ENCODE measurements at regions not wholly inside any gene's neighbourhood (a gene's known extent, or its start where the extent isn't known, plus 50 kb on each side); places are given as distances from the start of the nearest gene placed in this dataset.

DNA sequence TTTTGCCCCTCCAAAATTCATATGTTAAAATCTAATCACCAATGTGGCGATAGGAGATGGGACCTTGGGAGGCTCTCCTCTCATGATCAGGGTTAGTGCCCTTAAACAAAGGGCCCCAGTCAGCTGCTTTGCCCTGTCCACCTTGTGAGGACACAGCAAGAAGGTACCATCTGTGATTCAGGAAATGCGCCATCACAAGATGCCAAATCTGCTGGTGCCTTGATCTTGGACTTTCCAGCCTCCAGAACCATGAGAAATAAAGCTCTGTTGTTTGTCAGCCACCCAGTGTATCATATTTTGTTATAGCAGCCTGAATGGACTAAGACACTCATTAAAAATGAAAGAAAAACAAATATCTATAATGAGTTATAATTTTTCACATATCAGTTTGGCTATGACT, 63.0 kb upstream of the NKD1 start:
- Histone ChIP-seq H4K20me1 (ENCODE audit: control insufficient read depth, insufficient read depth) (no peaks in the 10 kb centered on the region), H3K9me3 (replicated peaks; ENCODE audit: control insufficient read depth, insufficient read depth, low read length) (no peaks in the 10 kb centered on the region; the same call in 2 of the 3 replicates), H3K36me3 (ENCODE audit: control insufficient read depth in 2 of 2, insufficient read depth in 2 of 2, low read length in 1 of 2) (no peaks in the 10 kb centered on the region), H3K27ac (ENCODE audit: control insufficient read depth, insufficient read depth) (no peak overlapping the region), H3K79me2 (ENCODE audit: control insufficient read depth, insufficient read depth, low read length) (no peaks in the 10 kb centered on the region), H3K4me1 (ENCODE audit: control insufficient read depth, insufficient read depth, low read length) (no peaks in the 10 kb centered on the region), H3K27me3 (replicated peaks in 1 of 2; ENCODE audit: control insufficient read depth in 2 of 2, insufficient read depth in 2 of 2, low read length in 1 of 2) (no peaks in the 10 kb centered on the region; a peak in 1 of 4 replicates), H3K9ac (ENCODE audit: control insufficient read depth, insufficient read depth, low read length) (no peak overlapping the region), H3K4me3 (no peak overlapping the region), H2AFZ (ENCODE audit: control insufficient read depth, low read depth, low read length) (no peak overlapping the region), H3K4me2 (ENCODE audit: control insufficient read depth, insufficient read depth) (no peak overlapping the region)
- POLR2A ChIA-PET: interaction anchor here (0.6 kb wide), 1 partner anchor 19 kb away, joined by 10 read pairs; no protein-coding TSS in a partner anchor
- no TSS peak for BruUV-seq (replicated peaks)
- CTCF ChIA-PET: no interaction called here
- 62% methylated on average over 2 of the region's 2 CpGs for WGBS (ENCODE audit: insufficient coverage, insufficient replicate concordance, low lambda C conversion rate, missing lambda C conversion rate)
- TF ChIP-seq SMARCA5 (IDR thresholded peaks at IDR 0.05) (no peak), SIX5 (IDR thresholded peaks at IDR 0.05; ENCODE audit: low read depth, low read length, severe bottlenecking) (no peak), KLF5 (IDR thresholded peaks at IDR 0.05; ENCODE audit: partially characterized antibody) (no peak), GATAD2B (conservative IDR thresholded peaks at IDR 0.05; ENCODE audit: low read depth) (no peak), HDGF (IDR thresholded peaks at IDR 0.05) (no peak), TCF7 (IDR thresholded peaks at IDR 0.05; ENCODE audit: borderline replicate concordance) (no peak)
- DNase-seq (ENCODE audit: low read depth, low spot score) (no peak), ATAC-seq (no peak), FAIRE-seq (no peak)
- SMC1A ChIA-PET (ENCODE audit: uncharacterized antibody, unreplicated experiment): no interaction called here
- RAD21 ChIA-PET (ENCODE audit: unreplicated experiment): no interaction called here
- intact Hi-C loops (cut with micrococcal nuclease; ENCODE audit: unreplicated experiment) (no loop called here), in situ Hi-C loops (cut with MboI) (no loop called here)

DNA sequence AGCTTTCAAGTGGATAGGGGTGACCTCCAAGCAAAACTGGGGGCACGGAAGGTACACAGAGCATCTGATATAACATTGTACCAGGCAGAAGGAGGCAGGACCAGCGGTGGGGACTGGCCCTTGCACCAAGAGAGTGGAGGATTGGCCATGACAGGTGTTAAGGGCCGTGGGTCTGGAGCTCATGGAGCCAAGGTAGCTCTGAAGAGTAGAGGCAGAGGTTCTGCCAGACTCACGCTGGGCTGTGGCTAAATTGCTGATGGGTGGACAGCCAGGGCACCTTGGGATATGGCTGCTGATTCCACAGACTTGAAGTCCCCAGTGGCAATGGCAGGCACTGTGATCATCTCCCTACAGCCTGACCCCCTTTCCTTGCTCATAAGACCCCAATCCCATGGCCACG, 65.9 kb upstream of the NKD1 start:
- no peaks in the 10 kb centered on the region for H4K20me1 ChIP-seq (ENCODE audit: control insufficient read depth, insufficient read depth)
- FAIRE-seq (no peak), DNase-seq (ENCODE audit: low read depth, low spot score) (no peak), ATAC-seq (no peak)
- 24% methylated on average over 5 of the region's 5 CpGs for WGBS (ENCODE audit: insufficient coverage, insufficient replicate concordance, low lambda C conversion rate, missing lambda C conversion rate)
- H3K36me3 ChIP-seq (ENCODE audit: control insufficient read depth in 2 of 2, insufficient read depth in 2 of 2, low read length in 1 of 2): no peaks in the 10 kb centered on the region
- no peak overlapping the region for H3K27ac ChIP-seq (ENCODE audit: control insufficient read depth, insufficient read depth)
- H2AFZ ChIP-seq (ENCODE audit: control insufficient read depth, low read depth, low read length): no peak overlapping the region
- SMC1A ChIA-PET (ENCODE audit: uncharacterized antibody, unreplicated experiment): interaction anchor here (1.5 kb wide), 1 partner anchor 186 kb away, joined by 3 read pairs; no protein-coding TSS in a partner anchor
- H3K79me2 ChIP-seq (ENCODE audit: control insufficient read depth, insufficient read depth, low read length): no peaks in the 10 kb centered on the region
- in situ Hi-C loops (cut with MboI): no loop called here
- H3K9ac ChIP-seq (ENCODE audit: control insufficient read depth, insufficient read depth, low read length): no peak overlapping the region
- RAD21 ChIA-PET (ENCODE audit: unreplicated experiment): interaction anchor here (0.6 to 0.9 kb wide), 3 partner anchors 127 to 1282 kb away, joined by 3 to 4 read pairs (median 3); no protein-coding TSS in a partner anchor
- no peaks in the 10 kb centered on the region; the same call in 2 of the 3 replicates for H3K9me3 ChIP-seq (replicated peaks; ENCODE audit: control insufficient read depth, insufficient read depth, low read length)
- H3K4me2 ChIP-seq (ENCODE audit: control insufficient read depth, insufficient read depth): no peak overlapping the region
- TF ChIP-seq IRF4 (IDR thresholded peaks at IDR 0.05; ENCODE audit: low read depth, low read length): no peak
- TF ChIP-seq BCL11A (IDR thresholded peaks at IDR 0.05; ENCODE audit: low read depth, low read length): no peak
- no peak for TF ChIP-seq JUND (IDR thresholded peaks at IDR 0.05; ENCODE audit: low read depth, low read length)
- TF ChIP-seq EED (IDR thresholded peaks at IDR 0.05; ENCODE audit: low read depth): no peak
- no peak for TF ChIP-seq MYB (IDR thresholded peaks at IDR 0.05; ENCODE audit: borderline replicate concordance, low read depth, low read length)
- TF ChIP-seq BHLHE40 (IDR thresholded peaks at IDR 0.05; ENCODE audit: borderline replicate concordance in 1 of 2, low read depth in 2 of 2, low read length in 1 of 2): no peak
- no peak for TF ChIP-seq LARP7 (IDR thresholded peaks at IDR 0.05)
- TF ChIP-seq, protein P1, sequence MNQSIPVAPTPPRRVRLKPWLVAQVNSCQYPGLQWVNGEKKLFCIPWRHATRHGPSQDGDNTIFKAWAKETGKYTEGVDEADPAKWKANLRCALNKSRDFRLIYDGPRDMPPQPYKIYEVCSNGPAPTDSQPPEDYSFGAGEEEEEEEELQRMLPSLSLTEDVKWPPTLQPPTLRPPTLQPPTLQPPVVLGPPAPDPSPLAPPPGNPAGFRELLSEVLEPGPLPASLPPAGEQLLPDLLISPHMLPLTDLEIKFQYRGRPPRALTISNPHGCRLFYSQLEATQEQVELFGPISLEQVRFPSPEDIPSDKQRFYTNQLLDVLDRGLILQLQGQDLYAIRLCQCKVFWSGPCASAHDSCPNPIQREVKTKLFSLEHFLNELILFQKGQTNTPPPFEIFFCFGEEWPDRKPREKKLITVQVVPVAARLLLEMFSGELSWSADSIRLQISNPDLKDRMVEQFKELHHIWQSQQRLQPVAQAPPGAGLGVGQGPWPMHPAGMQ (IDR thresholded peaks at IDR 0.05; ENCODE audit: borderline replicate concordance): no peak
- no peak for TF ChIP-seq SMAD1 (IDR thresholded peaks at IDR 0.05; ENCODE audit: low read depth, partially characterized antibody)
- no peaks in the 10 kb centered on the region for H3K4me1 ChIP-seq (ENCODE audit: control insufficient read depth, insufficient read depth, low read length)
- H3K4me3 ChIP-seq: no peak overlapping the region
- POLR2A ChIA-PET: no interaction called here
- BruUV-seq (replicated peaks): no TSS peak
- CTCF ChIA-PET: interaction anchor here (0.7 kb wide), 1 partner anchor 325 kb away, joined by 3 read pairs; no protein-coding TSS in a partner anchor
- H3K27me3 ChIP-seq (replicated peaks in 1 of 2; ENCODE audit: control insufficient read depth in 2 of 2, insufficient read depth in 2 of 2, low read length in 1 of 2): no peaks in the 10 kb centered on the region; a peak in 1 of 4 replicates
- intact Hi-C loops (cut with micrococcal nuclease; ENCODE audit: unreplicated experiment): no loop called here
